ENCODE measurements at regions not wholly inside any gene's neighbourhood (a gene's known extent, or its start where the extent isn't known, plus 50 kb on each side); places are given as distances from the start of the nearest gene placed in this dataset.

DNA sequence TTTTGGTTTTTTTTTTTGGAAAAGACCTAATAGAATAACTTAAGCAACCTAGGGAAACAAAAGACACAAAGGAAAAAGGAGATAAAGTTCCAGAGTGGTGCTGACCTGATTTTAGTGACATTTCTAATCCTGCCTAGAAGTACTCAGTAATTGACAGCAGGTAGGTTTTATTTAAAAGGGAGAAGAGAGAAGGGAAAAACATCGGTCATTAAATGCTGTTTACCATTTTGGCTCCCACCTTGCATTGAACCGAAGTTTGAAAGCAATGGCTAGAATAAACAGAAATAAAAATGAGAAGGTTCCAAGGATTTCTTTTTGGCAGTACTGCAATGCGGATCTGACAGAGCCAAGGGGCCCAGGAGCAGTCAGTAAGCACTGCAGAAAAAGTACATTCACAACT lies 115.8 kb upstream of the MAOA start:
- H3K36me3 ChIP-seq (ENCODE audit: insufficient read depth, low read length) = no peaks in the 10 kb centered on the region
- H3K79me2 ChIP-seq (ENCODE audit: insufficient read depth, low read length) = no peaks in the 10 kb centered on the region
- no peak for ATAC-seq (ENCODE audit: insufficient read depth, low read depth)
- no peak overlapping the region for H3K4me2 ChIP-seq (ENCODE audit: insufficient read depth, low read length)
- H3K9me3 ChIP-seq (ENCODE audit: insufficient read depth, low read length, severe bottlenecking) = no peaks in the 10 kb centered on the region
- H3K27me3 ChIP-seq (ENCODE audit: insufficient read depth, low read length, poor library complexity) = no peaks in the 10 kb centered on the region
- H3K4me3 ChIP-seq (ENCODE audit: low read depth in 1 of 2, low read length in 2 of 2) = no peak overlapping the region
- H3K4me1 ChIP-seq (ENCODE audit: insufficient read depth, low read length) = no peaks in the 10 kb centered on the region
- H2AFZ ChIP-seq (ENCODE audit: low read depth, low read length) = no peak overlapping the region
- H3K27ac ChIP-seq (ENCODE audit: low read length) = no peak overlapping the region
- DNase-seq = no peak
- H4K20me1 ChIP-seq (ENCODE audit: insufficient read depth, low read length) = no peaks in the 10 kb centered on the region
- H3K9ac ChIP-seq (ENCODE audit: low read depth, low read length) = no peak overlapping the region
- TF ChIP-seq EZH2 (IDR thresholded peaks at IDR 0.05; ENCODE audit: borderline replicate concordance, low read depth, low read length, severe bottlenecking) = no peak
- TF ChIP-seq, protein P1, sequence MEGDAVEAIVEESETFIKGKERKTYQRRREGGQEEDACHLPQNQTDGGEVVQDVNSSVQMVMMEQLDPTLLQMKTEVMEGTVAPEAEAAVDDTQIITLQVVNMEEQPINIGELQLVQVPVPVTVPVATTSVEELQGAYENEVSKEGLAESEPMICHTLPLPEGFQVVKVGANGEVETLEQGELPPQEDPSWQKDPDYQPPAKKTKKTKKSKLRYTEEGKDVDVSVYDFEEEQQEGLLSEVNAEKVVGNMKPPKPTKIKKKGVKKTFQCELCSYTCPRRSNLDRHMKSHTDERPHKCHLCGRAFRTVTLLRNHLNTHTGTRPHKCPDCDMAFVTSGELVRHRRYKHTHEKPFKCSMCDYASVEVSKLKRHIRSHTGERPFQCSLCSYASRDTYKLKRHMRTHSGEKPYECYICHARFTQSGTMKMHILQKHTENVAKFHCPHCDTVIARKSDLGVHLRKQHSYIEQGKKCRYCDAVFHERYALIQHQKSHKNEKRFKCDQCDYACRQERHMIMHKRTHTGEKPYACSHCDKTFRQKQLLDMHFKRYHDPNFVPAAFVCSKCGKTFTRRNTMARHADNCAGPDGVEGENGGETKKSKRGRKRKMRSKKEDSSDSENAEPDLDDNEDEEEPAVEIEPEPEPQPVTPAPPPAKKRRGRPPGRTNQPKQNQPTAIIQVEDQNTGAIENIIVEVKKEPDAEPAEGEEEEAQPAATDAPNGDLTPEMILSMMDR (IDR thresholded peaks at IDR 0.05; ENCODE audit: borderline replicate concordance, extremely low read depth, low read length, poor library complexity, severe bottlenecking) = no peak

DNA sequence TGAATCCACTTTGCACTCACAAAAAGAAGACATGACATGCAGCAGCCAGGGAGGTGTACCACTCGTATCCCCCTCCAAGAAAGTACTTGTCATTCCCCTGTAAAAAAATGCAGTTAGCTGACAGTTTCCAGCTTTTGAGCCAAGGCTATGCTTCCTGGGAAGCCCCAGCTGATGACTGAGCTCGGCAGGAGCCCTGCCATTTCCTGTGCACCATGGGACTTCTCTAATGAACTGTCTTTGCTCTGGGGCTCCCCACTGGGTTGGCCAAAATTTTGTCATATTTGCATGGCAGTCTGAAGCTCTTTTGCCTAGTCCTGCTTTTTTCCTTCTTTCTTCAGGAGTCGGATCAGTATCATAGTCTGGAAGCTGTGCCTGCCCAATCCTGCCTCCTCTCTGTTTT lies 104.5 kb upstream of the MAOA start:
- ATAC-seq (ENCODE audit: insufficient read depth, low read depth) (no peak), DNase-seq (no peak)
- Histone ChIP-seq H3K4me2 (ENCODE audit: insufficient read depth, low read length) (no peak overlapping the region), H3K27ac (ENCODE audit: low read length) (no peak overlapping the region), H2AFZ (ENCODE audit: low read depth, low read length) (no peak overlapping the region), H4K20me1 (ENCODE audit: insufficient read depth, low read length) (no peaks in the 10 kb centered on the region), H3K36me3 (ENCODE audit: insufficient read depth, low read length) (no peaks in the 10 kb centered on the region), H3K4me3 (ENCODE audit: low read depth in 1 of 2, low read length in 2 of 2) (no peak overlapping the region), H3K27me3 (ENCODE audit: insufficient read depth, low read length, poor library complexity) (no peaks in the 10 kb centered on the region), H3K9me3 (ENCODE audit: insufficient read depth, low read length, severe bottlenecking) (no peaks in the 10 kb centered on the region), H3K79me2 (ENCODE audit: insufficient read depth, low read length) (no peaks in the 10 kb centered on the region), H3K4me1 (ENCODE audit: insufficient read depth, low read length) (peaks cover 5% of the 10 kb centered on the region; the same call in 1 of the 2 replicates), H3K9ac (ENCODE audit: low read depth, low read length) (no peak overlapping the region)
- TF ChIP-seq, protein P1 (IDR thresholded peaks at IDR 0.05; ENCODE audit: borderline replicate concordance, extremely low read depth, low read length, poor library complexity, severe bottlenecking) = no peak
- no peak for TF ChIP-seq EZH2 (IDR thresholded peaks at IDR 0.05; ENCODE audit: borderline replicate concordance, low read depth, low read length, severe bottlenecking)

DNA sequence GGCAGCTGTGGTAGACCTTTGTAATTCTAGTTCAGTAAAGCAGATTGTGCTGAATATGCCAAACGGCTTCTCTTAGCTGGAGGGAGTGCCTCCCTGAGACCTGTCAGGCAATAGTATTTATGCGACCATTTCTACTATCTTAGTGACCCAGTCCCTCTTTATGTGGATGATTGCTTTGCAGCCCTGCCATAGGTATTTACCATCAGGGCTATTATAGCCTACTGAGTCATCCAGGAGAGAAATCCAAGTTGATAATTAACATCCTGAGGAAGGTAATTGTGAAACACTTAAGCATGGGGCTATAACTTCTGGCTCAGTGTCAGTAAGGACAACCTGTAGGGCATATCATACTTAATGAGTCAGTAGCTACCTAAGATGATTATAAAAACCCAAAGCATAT lies 103.9 kb upstream of the MAOA start:
- Histone ChIP-seq H2AFZ (ENCODE audit: low read depth, low read length) (no peak overlapping the region), H3K4me1 (ENCODE audit: insufficient read depth, low read length) (peaks cover 10% of the 10 kb centered on the region), H4K20me1 (ENCODE audit: insufficient read depth, low read length) (no peaks in the 10 kb centered on the region), H3K27me3 (ENCODE audit: insufficient read depth, low read length, poor library complexity) (no peaks in the 10 kb centered on the region), H3K9me3 (ENCODE audit: insufficient read depth, low read length, severe bottlenecking) (no peaks in the 10 kb centered on the region), H3K27ac (ENCODE audit: low read length) (no peak overlapping the region), H3K9ac (ENCODE audit: low read depth, low read length) (no peak overlapping the region), H3K4me3 (ENCODE audit: low read depth in 1 of 2, low read length in 2 of 2) (no peak overlapping the region), H3K4me2 (ENCODE audit: insufficient read depth, low read length) (no peak overlapping the region), H3K36me3 (ENCODE audit: insufficient read depth, low read length) (no peaks in the 10 kb centered on the region), H3K79me2 (ENCODE audit: insufficient read depth, low read length) (no peaks in the 10 kb centered on the region)
- ATAC-seq (ENCODE audit: insufficient read depth, low read depth) (no peak), DNase-seq (no peak)
- TF ChIP-seq, protein P1 (IDR thresholded peaks at IDR 0.05; ENCODE audit: borderline replicate concordance, extremely low read depth, low read length, poor library complexity, severe bottlenecking) = no peak
- no peak for TF ChIP-seq EZH2 (IDR thresholded peaks at IDR 0.05; ENCODE audit: borderline replicate concordance, low read depth, low read length, severe bottlenecking)

DNA sequence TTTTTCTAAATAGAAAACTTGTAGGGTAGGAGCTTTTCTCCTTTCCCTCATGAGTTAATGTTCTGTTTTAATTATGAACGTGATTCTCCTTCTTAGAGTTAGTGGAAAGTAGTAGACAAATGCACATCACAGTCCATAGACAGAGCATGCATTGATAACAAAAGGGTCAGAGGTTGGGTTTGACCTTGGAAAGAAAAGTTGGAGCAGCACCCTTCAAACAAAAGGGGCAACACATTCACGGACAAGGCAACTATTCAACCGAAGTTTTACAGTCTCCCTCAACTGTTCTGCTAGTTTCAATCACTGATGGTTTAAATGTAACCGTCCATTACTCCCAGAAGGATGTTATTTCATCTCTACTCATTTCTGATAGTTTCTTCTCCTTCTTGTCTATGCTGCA lies 103.4 kb upstream of the MAOA start:
- H3K4me3 ChIP-seq (ENCODE audit: low read depth in 1 of 2, low read length in 2 of 2) = no peak overlapping the region
- TF ChIP-seq, protein P1 (IDR thresholded peaks at IDR 0.05; ENCODE audit: borderline replicate concordance, extremely low read depth, low read length, poor library complexity, severe bottlenecking) = no peak
- no peak for TF ChIP-seq EZH2 (IDR thresholded peaks at IDR 0.05; ENCODE audit: borderline replicate concordance, low read depth, low read length, severe bottlenecking)
- ATAC-seq (ENCODE audit: insufficient read depth, low read depth) = no peak
- DNase-seq = no peak
- no peaks in the 10 kb centered on the region for H3K27me3 ChIP-seq (ENCODE audit: insufficient read depth, low read length, poor library complexity)
- H3K9ac ChIP-seq (ENCODE audit: low read depth, low read length) = no peak overlapping the region
- H3K79me2 ChIP-seq (ENCODE audit: insufficient read depth, low read length) = no peaks in the 10 kb centered on the region
- H2AFZ ChIP-seq (ENCODE audit: low read depth, low read length) = no peak overlapping the region
- H3K4me2 ChIP-seq (ENCODE audit: insufficient read depth, low read length) = no peak overlapping the region
- H4K20me1 ChIP-seq (ENCODE audit: insufficient read depth, low read length) = no peaks in the 10 kb centered on the region
- no peak overlapping the region for H3K27ac ChIP-seq (ENCODE audit: low read length)
- H3K36me3 ChIP-seq (ENCODE audit: insufficient read depth, low read length) = no peaks in the 10 kb centered on the region
- H3K9me3 ChIP-seq (ENCODE audit: insufficient read depth, low read length, severe bottlenecking) = no peaks in the 10 kb centered on the region
- H3K4me1 ChIP-seq (ENCODE audit: insufficient read depth, low read length) = peaks cover 14% of the 10 kb centered on the region
